NCI-H1417 (cell line): ENCODE measurements at regions not wholly inside any gene's neighbourhood (a gene's known extent, or its start where the extent isn't known, plus 50 kb on each side); places are given as distances from the start of the nearest gene placed in this dataset.
"Not testable (repeated sequence)": the region's sequence is repeated elsewhere in the genome, so short reads cannot be mapped to it uniquely, and the experiment has no call there.

Experiments used
- DNase-seq, 3 experiments: peaks; one replicate each; lab custom pipeline; 2025; lab: John Stamatoyannopoulos, UW

GRCh38 chr16:85526185-85526974, 86.7 kb upstream of the GSE1 start:
- DNase-seq: no peak

DNA sequence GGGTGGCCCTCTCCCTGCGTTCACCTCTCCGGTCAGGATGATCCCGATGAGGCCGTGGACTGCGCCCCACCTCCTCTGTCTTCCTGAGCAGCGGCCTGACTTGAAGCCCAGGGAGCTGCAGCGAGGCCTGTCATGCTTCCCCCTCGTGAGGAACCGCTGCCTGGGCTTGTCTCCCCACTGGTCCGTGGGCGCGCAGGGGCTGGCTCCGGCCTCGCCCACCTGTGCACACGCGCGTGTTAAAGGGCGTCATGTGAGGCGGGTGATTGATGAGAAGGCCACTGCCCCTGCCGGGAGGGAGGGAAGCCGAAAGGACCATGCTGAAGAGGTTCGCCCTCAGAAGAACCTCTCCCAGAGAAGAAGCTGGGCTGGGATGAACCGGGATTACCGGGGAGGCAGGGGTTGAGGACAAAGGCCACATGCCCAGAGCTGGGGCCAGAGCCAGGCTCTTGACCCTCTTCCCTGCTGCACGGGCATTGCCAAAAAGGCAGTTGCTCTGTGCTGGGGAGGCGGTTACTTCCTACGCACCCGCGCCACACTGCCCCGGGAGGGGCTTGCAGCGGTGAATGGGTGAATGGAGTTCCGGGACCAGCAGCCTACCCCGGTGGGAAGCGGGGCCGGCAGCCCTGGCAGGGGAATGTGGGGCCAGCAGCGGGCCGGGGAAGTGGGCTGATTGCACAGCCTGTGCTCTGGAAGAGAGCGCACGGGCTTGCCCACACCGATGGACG, 85.9 kb upstream of the GSE1 start:
- peak in 1 of 3 experiments; percentile 10 for DNase-seq

GRCh38 chr16:85527767-85528297, 85.3 kb upstream of the GSE1 start:
- no peak for DNase-seq

GRCh38 chr16:85528528-85529387, 84.4 kb upstream of the GSE1 start:
- no peak for DNase-seq

GRCh38 chr16:85529489-85530369, 83.4 kb upstream of the GSE1 start:
- no peak for DNase-seq

DNA sequence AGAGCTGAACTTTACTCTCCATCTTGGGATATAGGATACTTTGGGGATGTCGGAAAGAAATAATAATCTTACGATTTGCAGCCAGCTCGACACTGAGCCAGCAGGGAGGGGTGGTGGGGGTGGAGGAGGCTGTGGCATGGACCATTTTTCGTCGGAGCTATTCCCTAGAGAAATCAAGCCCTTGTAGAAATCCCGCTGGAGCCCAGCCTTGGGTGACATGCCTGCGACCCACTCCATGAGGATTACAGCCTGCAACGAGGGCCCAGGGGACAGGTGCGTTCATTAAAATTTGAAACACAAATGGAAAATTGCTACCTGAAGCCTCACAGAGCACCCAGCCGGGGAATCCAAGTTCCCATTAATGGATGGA, 82.8 kb upstream of the GSE1 start:
- DNase-seq: no peak

- DNase-seq: no peak
Observed at GRCh38 chr16:85531516-85531915, 81.6 kb upstream of the GSE1 start.

DNA sequence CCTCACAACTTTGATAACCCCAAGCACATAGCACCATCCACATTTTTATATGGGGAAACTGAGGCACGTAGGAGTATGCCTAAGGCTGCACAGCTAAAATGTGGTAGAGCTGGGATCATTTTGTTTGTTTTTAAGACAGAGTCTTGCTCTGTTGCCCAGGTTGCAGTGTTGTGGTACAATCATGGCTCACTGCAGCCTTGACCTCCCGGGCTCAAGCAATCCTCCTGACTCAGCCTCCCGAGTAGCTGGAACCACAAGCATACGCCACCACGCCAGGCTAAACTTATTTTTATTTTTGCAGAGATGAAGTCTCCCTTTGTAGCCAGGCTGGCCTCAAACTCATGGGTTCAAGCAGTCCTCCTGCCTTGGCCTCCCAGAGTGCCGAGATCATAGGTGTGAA, 81.0 kb upstream of the GSE1 start:
- DNase-seq: no peak

DNA sequence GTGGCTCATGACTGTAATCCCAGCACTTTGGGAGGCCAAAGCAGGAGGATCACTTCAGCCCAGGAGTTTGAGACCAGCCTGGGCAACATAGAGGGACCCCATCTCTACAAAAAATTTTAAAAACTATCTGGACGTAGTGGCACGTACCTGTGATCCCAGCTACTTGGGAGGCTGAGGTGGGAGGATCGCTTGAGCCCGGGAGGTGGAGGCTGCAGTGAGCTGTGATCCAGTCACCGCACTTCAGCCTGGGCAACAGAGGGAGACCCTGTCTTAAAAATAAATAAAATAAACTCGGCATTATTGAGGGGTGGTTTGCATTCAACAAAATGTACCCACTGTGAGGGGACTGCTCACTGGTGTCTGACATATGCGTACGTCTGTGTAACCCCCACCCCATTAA, 79.5 kb upstream of the GSE1 start:
- not testable (repeated sequence) for DNase-seq

DNA sequence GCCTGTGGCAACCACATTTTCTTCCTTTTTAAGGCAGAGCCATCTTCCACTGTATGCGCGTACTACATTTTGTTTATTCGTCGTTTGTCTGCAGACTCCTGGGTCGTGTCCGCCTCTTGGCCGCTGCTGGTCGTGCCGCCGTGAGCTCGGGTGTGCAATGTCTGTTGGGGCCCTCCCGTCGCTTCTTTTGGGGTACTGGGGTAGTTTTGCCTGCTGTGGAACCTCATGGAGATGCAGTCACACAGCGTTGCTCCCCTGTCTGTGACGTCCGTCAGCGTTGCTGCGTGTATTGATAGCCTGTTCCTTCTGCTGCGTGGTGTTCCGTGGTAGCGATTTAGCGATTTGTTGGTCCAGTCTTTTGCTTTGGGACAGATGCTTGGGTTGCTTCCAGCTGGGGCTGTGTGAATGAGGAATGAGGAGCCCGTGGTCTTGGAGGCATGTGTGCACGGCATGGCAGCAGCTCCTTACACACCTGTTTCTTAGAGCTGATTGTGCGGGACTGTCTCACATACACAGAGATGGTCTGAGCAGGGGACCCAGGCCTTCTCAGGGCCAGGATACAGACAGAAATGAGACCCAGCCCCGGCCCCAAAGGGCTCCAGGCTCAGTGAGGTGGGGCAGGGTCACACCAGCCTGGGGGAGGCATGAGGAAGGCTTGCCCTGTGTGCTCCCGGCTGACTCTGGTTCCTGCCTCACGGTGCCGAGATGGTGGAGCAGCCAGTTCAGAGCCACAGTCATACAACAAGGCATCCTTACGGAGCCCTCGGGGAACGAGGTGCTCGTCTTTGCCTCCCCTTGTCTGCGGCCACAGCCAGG, 78.4 kb upstream of the GSE1 start:
- no peak for DNase-seq

- DNase-seq: no peak
Observed at GRCh38 chr16:85535352-85536072, 77.6 kb upstream of the GSE1 start.

DNA sequence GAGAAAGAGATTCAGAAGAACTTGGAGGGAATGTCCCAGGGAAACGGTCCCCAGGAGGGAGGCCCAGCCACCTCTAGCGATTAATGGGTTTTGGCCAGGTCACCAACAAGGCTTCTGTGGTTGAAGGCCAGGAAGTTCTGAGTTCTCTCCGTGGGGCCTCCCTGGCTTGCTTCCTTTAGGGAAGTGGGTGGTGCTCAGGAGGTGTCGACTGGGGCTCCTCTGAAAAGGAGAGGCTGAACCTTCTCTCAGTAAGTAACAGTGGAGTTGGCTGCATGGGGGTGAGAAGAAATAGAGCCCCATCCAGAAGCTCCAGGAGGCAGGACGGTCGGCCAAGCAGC, 77.1 kb upstream of the GSE1 start:
- DNase-seq: no peak

DNA sequence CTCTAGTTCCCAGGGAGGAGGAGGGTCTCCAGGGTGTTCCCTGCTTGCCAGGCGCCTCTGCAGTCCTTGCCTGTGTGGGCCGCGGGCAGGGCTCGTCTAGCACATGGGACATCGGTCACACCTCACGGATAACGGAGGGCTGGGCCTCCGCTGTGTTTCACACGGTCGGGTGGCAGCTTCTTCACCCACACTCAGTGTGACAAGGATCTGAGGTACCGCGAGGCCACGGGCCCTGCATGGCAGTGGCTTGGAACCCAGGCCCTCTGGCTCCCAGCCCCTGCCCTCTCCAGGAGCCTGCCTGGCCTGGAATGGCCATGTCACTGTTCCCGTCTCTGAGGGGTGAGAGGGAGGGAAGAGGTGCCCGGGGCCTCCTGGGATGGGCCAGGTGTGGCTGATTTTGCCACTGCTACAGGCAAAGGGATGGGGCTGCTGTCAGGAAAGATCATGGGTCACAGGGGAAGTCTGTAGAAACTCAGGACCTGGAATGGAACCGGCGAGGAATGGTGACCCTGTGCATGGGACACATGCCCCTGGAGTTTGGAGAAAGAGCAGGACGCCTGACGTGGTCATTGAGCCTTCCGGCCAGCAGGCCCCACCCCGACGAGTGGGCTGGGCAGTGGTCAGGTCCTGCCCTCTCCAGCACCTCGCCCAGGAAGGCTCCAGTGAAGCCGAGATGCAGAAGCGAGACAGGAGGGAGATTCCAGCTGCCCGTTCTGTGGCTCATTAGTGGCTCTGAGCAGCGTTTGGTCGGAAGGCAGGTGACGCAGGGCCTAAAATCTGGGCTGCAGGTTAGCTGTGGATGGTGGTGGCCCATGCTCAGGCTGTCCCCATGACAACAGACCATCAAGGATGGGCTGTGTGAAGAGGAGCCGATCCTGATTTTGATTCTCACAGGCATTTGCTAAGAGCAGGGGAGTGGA, 76.5 kb upstream of the GSE1 start:
- peak in 1 of 3 experiments; percentile 8 for DNase-seq

- no peak for DNase-seq
Observed at GRCh38 chr16:85537331-85537788, 75.8 kb upstream of the GSE1 start.

DNA sequence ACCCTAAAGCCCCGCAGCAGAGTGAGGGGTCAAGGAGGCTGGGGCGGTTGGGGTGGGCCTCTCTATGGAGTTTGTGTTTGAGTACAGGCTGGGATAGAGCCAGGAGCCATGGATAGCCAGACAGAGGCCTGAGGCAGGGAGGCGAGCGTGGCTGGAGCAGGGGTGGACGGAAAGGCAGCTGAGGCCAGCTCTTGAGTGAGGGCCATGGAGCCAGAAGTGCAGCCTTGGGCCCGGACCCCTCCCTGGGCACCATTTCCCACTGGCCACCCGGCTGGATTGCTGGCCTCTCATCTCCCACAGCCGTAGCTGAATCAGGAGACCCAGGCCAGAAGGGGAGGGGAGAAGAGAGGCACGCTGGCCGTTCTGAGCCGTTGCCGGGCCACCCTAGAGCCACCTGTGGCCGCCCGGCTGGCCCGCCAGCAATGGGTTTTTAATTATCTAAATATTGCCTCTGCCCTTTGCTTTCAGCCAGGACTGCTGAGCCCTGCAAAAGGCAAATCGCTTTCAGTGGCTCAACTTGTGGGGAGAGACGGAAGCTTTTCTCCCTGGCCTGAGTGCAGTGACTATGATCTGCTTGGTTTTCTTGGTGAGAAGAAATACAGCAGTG, 75.2 kb upstream of the GSE1 start:
- no peak for DNase-seq

- DNase-seq: peak in 2 of 3 experiments; percentile 87 to 98
Observed at GRCh38 chr16:85539084-85539483, 74.0 kb upstream of the GSE1 start.

- DNase-seq: no peak
Observed at GRCh38 chr16:85539629-85540291, 73.4 kb upstream of the GSE1 start.

DNA sequence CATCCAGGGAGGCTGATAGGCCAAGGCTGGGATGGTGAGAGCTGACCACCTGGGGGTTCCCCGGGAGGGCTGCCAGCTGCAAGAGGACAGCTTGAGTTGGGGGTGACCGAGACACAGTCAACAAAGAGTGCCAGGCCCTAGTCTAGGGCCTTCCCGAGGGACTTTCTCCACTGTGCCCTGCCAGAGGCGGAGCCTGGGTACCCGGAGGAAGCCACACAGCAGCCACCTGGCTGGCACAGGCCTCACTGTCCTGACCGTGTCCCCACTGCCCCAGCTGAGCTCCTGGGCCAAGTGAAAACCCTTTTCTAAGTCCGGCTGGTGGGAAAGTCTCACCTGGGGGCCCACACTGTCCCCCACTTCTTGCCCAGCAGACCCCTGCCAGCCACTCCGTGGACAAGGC, 71.9 kb upstream of the GSE1 start:
- no peak for DNase-seq
